GM23338 (cell line): ENCODE measurements at regions not wholly inside any gene's neighbourhood (a gene's known extent, or its start where the extent isn't known, plus 50 kb on each side); places are given as distances from the start of the nearest gene placed in this dataset.

Experiments used
- ATAC-seq: fragments of 200-7000 bp; cut with Tn5 transposase; 3 replicates; pipeline ENCODE4 v1.9.1; 2020
- DNase-seq: peaks from one replicate; pipeline ENCODE4 v3.0.0-alpha.2; 2015; ENCODE audit warnings: low spot score
- H2AFZ ChIP-seq: fragments of 200-600 bp; sonication (generic); 2 replicates; pipeline ENCODE4 v1.8.0; 2016; ENCODE audit warnings: antibody characterized with exemption, mild to moderate bottlenecking, moderate library complexity
- H3F3A ChIP-seq: fragments of 200-600 bp; sonication (generic); replicated peaks from 2 replicates; pipeline ENCODE4 v1.8.0; 2017; ENCODE audit warnings: antibody characterized with exemption, mixed run types, low read depth
- H3K27ac ChIP-seq: fragments of 200-600 bp; sonication (generic); 2 replicates; pipeline ENCODE4 v1.6.1; 2016; ENCODE audit warnings: low read depth
- H3K27me3 ChIP-seq: fragments of 200-600 bp; sonication (generic); 2 replicates; pipeline ENCODE4 v1.8.0; 2016; ENCODE audit warnings: mild to moderate bottlenecking, mixed run types, moderate library complexity; ENCODE audit not compliant: insufficient read depth
- H3K36me3 ChIP-seq: fragments of 200-600 bp; sonication (generic); 2 replicates; pipeline ENCODE4 v1.8.0; 2016; ENCODE audit warnings: mild to moderate bottlenecking; ENCODE audit not compliant: insufficient read depth
- H3K4me1 ChIP-seq: fragments of 200-600 bp; sonication (generic); 2 replicates; pipeline ENCODE4 v1.8.0; 2016; ENCODE audit warnings: mild to moderate bottlenecking, moderate library complexity; ENCODE audit not compliant: insufficient read depth
- H3K4me2 ChIP-seq: fragments of 200-600 bp; sonication (generic); 2 replicates; pipeline ENCODE4 v1.7.1; 2017; ENCODE audit warnings: mixed run types
- H3K4me3 ChIP-seq: fragments of 200-600 bp; sonication (generic); 2 replicates; pipeline ENCODE4 v1.6.1; 2016; ENCODE audit warnings: mixed run types
- H3K79me2 ChIP-seq: fragments of 200-600 bp; sonication (generic); replicated peaks from 2 replicates; pipeline ENCODE4 v1.8.0; 2017; ENCODE audit warnings: mild to moderate bottlenecking; ENCODE audit not compliant: insufficient read depth
- H3K9me2 ChIP-seq: fragments of 200-600 bp; sonication (generic); 2 replicates; pipeline ENCODE4 v1.8.0; 2017; ENCODE audit not compliant: insufficient read depth
- H4K20me1 ChIP-seq: fragments of 200-600 bp; sonication (generic); replicated peaks from 2 replicates; pipeline ENCODE4 v1.8.0; 2017; ENCODE audit warnings: mild to moderate bottlenecking; ENCODE audit not compliant: insufficient read depth
- H3K27ac Mint-ChIP-seq: 2 replicates; pipeline ENCODE4 v1.8.0; 2020; ENCODE audit warnings: inconsistent platforms, mild to moderate bottlenecking, moderate library complexity, mixed read lengths
- H3K27me3 Mint-ChIP-seq: 3 replicates; pipeline ENCODE4 v1.8.0; 2022; ENCODE audit warnings: low read depth, mild to moderate bottlenecking, moderate library complexity, mixed read lengths, inconsistent platforms; ENCODE audit not compliant: insufficient read depth, poor library complexity
- H3K36me3 Mint-ChIP-seq: 3 replicates; pipeline ENCODE4 v1.8.0; 2021; ENCODE audit warnings: low read depth, mild to moderate bottlenecking, inconsistent platforms, moderate library complexity, mixed read lengths
- H3K4me1 Mint-ChIP-seq: 3 replicates; pipeline ENCODE4 v1.8.0; 2020; ENCODE audit warnings: mild to moderate bottlenecking, inconsistent platforms, mixed read lengths
- H3K4me3 Mint-ChIP-seq: 3 replicates; pipeline ENCODE4 v1.8.0; 2021; ENCODE audit warnings: moderate library complexity, mild to moderate bottlenecking, inconsistent platforms, mixed read lengths
- H3K9me3 Mint-ChIP-seq: 3 replicates; pipeline ENCODE4 v1.8.0; 2020; ENCODE audit warnings: moderate library complexity, mild to moderate bottlenecking, inconsistent platforms, mixed read lengths
- CREB1 ChIP-seq: fragments of 250-450 bp; sonication (Bioruptor Pico); IDR thresholded peaks from 2 replicates; pipeline ENCODE4 v1.5.0; 2020; ENCODE audit warnings: low read depth, mild to moderate bottlenecking, moderate library complexity
- ETS1 ChIP-seq: IDR thresholded peaks from 2 replicates; pipeline ENCODE4 v1.6.1; 2016; ENCODE audit warnings: antibody characterized with exemption
- EZH2 ChIP-seq: fragments of 200-600 bp; sonication (generic); IDR thresholded peaks from one replicate; pipeline ENCODE4 v1.8.0; 2017; ENCODE audit warnings: antibody characterized with exemption, mild to moderate bottlenecking, low read depth; ENCODE audit not compliant: unreplicated experiment
- EZH2phosphoT487 ChIP-seq: fragments of 200-600 bp; sonication (generic); IDR thresholded peaks from one replicate; pipeline ENCODE4 v1.8.1; 2018; ENCODE audit warnings: antibody characterized with exemption; ENCODE audit not compliant: unreplicated experiment
- JUNB ChIP-seq: IDR thresholded peaks from one replicate; pipeline ENCODE4 v1.6.1; 2016; ENCODE audit warnings: antibody characterized with exemption; ENCODE audit not compliant: unreplicated experiment
- NANOG ChIP-seq: IDR thresholded peaks from 2 replicates; pipeline ENCODE4 v1.6.1; 2016; ENCODE audit warnings: antibody characterized with exemption, borderline replicate concordance
- POLR2AphosphoS5 ChIP-seq: IDR thresholded peaks from 2 replicates; pipeline ENCODE4 v1.6.1; 2016; ENCODE audit warnings: antibody characterized with exemption, low read depth
- STAT1 ChIP-seq: IDR thresholded peaks from one replicate; pipeline ENCODE4 v1.6.1; 2016; ENCODE audit warnings: antibody characterized with exemption; ENCODE audit not compliant: unreplicated experiment
- ZNF114 ChIP-seq: fragments of 250-450 bp; sonication (Bioruptor Pico); IDR thresholded peaks from 2 replicates; pipeline ENCODE4 v1.5.0; 2020; ENCODE audit warnings: mild to moderate bottlenecking, moderate library complexity
- ZNF331 ChIP-seq: fragments of 250-450 bp; sonication (Bioruptor Pico); IDR thresholded peaks from 2 replicates; pipeline ENCODE4 v1.5.0; 2020; ENCODE audit warnings: low read depth, mild to moderate bottlenecking, moderate library complexity
- TF ChIP-seq, protein P1 (sequence below): fragments of 250-450 bp; sonication (Bioruptor Pico); IDR thresholded peaks from 2 replicates; pipeline ENCODE4 v1.5.0; 2020; ENCODE audit warnings: mild to moderate bottlenecking, moderate library complexity
- TF ChIP-seq, protein P2 (sequence below), 2 experiments: fragments of 200-600 bp in 1 of 2; sonication (generic) in 1 of 2; conservative IDR thresholded peaks; 2 replicates each; pipeline versions ENCODE4 v1.5.1 to v1.6.1; 2016 to 2017; ENCODE audit warnings: antibody characterized with exemption in 2 of 2, low read depth in 2 of 2, mild to moderate bottlenecking in 2 of 2, moderate library complexity in 1 of 2
- TF ChIP-seq, protein P3 (sequence below): IDR thresholded peaks from one replicate; pipeline ENCODE4 v1.6.1; 2018; ENCODE audit warnings: antibody characterized with exemption; ENCODE audit not compliant: unreplicated experiment

DNA sequence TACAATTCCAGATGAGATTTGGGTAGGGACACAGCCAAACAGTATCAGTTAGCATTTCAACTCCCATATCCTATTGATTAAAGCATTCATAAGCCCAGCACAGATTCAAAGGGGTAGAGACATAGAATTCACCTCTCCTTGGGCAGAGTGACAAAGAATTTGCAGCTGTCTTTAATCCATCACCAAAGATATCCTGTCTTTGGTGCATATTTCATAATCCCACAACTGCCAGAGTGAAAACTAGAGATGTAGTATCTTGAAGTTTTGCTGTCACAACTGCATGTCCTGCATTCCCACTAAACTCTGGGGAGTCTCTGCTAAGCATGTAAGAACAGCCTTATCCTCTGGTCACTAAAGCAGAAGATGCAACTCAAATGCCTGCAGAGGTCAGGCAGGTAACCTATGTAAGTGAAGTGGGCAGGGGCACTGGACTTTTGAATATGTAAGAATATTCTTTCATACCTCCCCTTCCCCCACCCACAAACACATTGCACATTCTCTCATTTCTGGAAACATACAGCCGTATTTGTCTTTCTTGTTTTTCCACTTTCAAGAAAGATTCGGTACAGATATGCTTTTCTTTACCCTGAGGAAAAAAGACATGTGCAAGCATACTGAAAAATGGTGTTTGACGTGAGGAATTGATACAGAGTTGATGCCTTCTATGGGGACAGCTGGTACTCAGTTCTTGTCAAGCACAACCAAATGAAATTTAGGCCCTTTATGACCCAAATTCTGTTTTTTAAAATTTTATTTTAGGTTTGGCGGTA lies 283.1 kb downstream of the SP3 start:
- no peaks in the 10 kb centered on the region for H3K9me2 ChIP-seq
- H4K20me1 ChIP-seq, result no peaks in the 10 kb centered on the region
- H3K79me2 ChIP-seq, result no peaks in the 10 kb centered on the region
- H3K4me1 ChIP-seq, result no peaks in the 10 kb centered on the region
- no peaks in the 10 kb centered on the region for H3K27me3 ChIP-seq
- H3K4me3 Mint-ChIP-seq, result no peak overlapping the region
- H3K36me3 Mint-ChIP-seq, result no peaks in the 10 kb centered on the region
- DNase-seq (no peak), ATAC-seq (no peak)
- H3F3A ChIP-seq, result no peaks in the 10 kb centered on the region
- H3K36me3 ChIP-seq, result no peaks in the 10 kb centered on the region
- no peak overlapping the region for H3K27ac ChIP-seq
- H2AFZ ChIP-seq, result no peak overlapping the region
- H3K4me3 ChIP-seq, result no peak overlapping the region
- H3K9me3 Mint-ChIP-seq, result no peaks in the 10 kb centered on the region
- no peak overlapping the region for H3K27ac Mint-ChIP-seq
- no peaks in the 10 kb centered on the region for H3K27me3 Mint-ChIP-seq
- TF ChIP-seq CREB1 (CRISPR knock-in tag) (no peak), EZH2phosphoT487 (no peak), ZNF331 (no peak), ETS1 (no peak), JUNB (no peak), POLR2AphosphoS5 (no peak), STAT1 (no peak), NANOG (no peak), ZNF114 (CRISPR knock-in tag) (no peak), EZH2 (no peak)
- TF ChIP-seq, protein P1, sequence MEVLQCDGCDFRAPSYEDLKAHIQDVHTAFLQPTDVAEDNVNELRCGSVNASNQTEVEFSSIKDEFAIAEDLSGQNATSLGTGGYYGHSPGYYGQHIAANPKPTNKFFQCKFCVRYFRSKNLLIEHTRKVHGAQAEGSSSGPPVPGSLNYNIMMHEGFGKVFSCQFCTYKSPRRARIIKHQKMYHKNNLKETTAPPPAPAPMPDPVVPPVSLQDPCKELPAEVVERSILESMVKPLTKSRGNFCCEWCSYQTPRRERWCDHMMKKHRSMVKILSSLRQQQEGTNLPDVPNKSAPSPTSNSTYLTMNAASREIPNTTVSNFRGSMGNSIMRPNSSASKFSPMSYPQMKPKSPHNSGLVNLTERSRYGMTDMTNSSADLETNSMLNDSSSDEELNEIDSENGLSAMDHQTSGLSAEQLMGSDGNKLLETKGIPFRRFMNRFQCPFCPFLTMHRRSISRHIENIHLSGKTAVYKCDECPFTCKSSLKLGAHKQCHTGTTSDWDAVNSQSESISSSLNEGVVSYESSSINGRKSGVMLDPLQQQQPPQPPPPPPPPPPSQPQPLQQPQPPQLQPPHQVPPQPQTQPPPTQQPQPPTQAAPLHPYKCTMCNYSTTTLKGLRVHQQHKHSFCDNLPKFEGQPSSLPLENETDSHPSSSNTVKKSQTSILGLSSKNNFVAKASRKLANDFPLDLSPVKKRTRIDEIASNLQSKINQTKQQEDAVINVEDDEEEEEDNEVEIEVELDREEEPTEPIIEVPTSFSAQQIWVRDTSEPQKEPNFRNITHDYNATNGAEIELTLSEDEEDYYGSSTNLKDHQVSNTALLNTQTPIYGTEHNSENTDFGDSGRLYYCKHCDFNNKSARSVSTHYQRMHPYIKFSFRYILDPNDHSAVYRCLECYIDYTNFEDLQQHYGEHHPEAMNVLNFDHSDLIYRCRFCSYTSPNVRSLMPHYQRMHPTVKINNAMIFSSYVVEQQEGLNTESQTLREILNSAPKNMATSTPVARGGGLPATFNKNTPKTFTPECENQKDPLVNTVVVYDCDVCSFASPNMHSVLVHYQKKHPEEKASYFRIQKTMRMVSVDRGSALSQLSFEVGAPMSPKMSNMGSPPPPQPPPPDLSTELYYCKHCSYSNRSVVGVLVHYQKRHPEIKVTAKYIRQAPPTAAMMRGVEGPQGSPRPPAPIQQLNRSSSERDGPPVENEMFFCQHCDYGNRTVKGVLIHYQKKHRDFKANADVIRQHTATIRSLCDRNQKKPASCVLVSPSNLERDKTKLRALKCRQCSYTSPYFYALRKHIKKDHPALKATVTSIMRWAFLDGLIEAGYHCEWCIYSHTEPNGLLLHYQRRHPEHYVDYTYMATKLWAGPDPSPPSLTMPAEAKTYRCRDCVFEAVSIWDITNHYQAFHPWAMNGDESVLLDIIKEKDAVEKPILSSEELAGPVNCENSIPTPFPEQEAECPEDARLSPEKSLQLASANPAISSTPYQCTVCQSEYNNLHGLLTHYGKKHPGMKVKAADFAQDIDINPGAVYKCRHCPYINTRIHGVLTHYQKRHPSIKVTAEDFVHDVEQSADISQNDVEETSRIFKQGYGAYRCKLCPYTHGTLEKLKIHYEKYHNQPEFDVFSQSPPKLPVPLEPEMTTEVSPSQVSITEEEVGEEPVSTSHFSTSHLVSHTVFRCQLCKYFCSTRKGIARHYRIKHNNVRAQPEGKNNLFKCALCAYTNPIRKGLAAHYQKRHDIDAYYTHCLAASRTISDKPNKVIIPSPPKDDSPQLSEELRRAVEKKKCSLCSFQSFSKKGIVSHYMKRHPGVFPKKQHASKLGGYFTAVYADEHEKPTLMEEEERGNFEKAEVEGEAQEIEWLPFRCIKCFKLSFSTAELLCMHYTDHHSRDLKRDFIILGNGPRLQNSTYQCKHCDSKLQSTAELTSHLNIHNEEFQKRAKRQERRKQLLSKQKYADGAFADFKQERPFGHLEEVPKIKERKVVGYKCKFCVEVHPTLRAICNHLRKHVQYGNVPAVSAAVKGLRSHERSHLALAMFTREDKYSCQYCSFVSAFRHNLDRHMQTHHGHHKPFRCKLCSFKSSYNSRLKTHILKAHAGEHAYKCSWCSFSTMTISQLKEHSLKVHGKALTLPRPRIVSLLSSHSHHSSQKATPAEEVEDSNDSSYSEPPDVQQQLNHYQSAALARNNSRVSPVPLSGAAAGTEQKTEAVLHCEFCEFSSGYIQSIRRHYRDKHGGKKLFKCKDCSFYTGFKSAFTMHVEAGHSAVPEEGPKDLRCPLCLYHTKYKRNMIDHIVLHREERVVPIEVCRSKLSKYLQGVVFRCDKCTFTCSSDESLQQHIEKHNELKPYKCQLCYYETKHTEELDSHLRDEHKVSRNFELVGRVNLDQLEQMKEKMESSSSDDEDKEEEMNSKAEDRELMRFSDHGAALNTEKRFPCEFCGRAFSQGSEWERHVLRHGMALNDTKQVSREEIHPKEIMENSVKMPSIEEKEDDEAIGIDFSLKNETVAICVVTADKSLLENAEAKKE (CRISPR knock-in tag), result no peak
- TF ChIP-seq, protein P2, sequence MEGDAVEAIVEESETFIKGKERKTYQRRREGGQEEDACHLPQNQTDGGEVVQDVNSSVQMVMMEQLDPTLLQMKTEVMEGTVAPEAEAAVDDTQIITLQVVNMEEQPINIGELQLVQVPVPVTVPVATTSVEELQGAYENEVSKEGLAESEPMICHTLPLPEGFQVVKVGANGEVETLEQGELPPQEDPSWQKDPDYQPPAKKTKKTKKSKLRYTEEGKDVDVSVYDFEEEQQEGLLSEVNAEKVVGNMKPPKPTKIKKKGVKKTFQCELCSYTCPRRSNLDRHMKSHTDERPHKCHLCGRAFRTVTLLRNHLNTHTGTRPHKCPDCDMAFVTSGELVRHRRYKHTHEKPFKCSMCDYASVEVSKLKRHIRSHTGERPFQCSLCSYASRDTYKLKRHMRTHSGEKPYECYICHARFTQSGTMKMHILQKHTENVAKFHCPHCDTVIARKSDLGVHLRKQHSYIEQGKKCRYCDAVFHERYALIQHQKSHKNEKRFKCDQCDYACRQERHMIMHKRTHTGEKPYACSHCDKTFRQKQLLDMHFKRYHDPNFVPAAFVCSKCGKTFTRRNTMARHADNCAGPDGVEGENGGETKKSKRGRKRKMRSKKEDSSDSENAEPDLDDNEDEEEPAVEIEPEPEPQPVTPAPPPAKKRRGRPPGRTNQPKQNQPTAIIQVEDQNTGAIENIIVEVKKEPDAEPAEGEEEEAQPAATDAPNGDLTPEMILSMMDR (conservative IDR thresholded peaks at IDR 0.05; ENCODE audit: low read depth in 2 of 2), result no peak
- TF ChIP-seq, protein P3, sequence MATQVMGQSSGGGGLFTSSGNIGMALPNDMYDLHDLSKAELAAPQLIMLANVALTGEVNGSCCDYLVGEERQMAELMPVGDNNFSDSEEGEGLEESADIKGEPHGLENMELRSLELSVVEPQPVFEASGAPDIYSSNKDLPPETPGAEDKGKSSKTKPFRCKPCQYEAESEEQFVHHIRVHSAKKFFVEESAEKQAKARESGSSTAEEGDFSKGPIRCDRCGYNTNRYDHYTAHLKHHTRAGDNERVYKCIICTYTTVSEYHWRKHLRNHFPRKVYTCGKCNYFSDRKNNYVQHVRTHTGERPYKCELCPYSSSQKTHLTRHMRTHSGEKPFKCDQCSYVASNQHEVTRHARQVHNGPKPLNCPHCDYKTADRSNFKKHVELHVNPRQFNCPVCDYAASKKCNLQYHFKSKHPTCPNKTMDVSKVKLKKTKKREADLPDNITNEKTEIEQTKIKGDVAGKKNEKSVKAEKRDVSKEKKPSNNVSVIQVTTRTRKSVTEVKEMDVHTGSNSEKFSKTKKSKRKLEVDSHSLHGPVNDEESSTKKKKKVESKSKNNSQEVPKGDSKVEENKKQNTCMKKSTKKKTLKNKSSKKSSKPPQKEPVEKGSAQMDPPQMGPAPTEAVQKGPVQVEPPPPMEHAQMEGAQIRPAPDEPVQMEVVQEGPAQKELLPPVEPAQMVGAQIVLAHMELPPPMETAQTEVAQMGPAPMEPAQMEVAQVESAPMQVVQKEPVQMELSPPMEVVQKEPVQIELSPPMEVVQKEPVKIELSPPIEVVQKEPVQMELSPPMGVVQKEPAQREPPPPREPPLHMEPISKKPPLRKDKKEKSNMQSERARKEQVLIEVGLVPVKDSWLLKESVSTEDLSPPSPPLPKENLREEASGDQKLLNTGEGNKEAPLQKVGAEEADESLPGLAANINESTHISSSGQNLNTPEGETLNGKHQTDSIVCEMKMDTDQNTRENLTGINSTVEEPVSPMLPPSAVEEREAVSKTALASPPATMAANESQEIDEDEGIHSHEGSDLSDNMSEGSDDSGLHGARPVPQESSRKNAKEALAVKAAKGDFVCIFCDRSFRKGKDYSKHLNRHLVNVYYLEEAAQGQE, result no peak
- H3K4me1 Mint-ChIP-seq, result peaks cover 10% of the 10 kb centered on the region
- H3K4me2 ChIP-seq, result no peak overlapping the region
